Ascending aorta (tissue), 2 donors: ENCODE measurements at regions not wholly inside any gene's neighbourhood (a gene's known extent, or its start where the extent isn't known, plus 50 kb on each side); places are given as distances from the start of the nearest gene placed in this dataset.
A peak's percentile ranks its signal among the peaks of the same experiment; 100 is the strongest.

Experiments used
- DNase-seq, 2 donors: peaks; one replicate each; pipeline ENCODE4 v3.0.0-alpha.2; 2019; ENCODE audit warnings: low spot score in 2 of 2
- H3K27ac ChIP-seq, 2 donors: fragments of 200-600 bp; sonication (generic); one replicate each; pipeline ENCODE4 v1.5.1; 2016 to 2017; ENCODE audit warnings: mild to moderate bottlenecking in 1 of 2
- H3K27me3 ChIP-seq: fragments of 200-600 bp; sonication (generic); one replicate; pipeline ENCODE4 v1.5.1; 2017
- H3K36me3 ChIP-seq, 2 donors: fragments of 200-600 bp; sonication (generic); one replicate each; pipeline ENCODE4 v1.5.1; 2016
- H3K4me1 ChIP-seq, 2 donors: fragments of 200-600 bp; sonication (generic); one replicate each; pipeline ENCODE4 v1.5.1; 2016 to 2017; ENCODE audit warnings: mild to moderate bottlenecking in 1 of 2
- H3K4me3 ChIP-seq, 2 donors: fragments of 200-600 bp; sonication (generic); one replicate each; pipeline ENCODE4 v1.5.1; 2016 to 2017; ENCODE audit warnings: mild to moderate bottlenecking in 1 of 2
- H3K9me3 ChIP-seq, 2 donors: fragments of 200-600 bp; sonication (generic); one replicate each; pipeline ENCODE4 v1.5.1; 2016
- intact Hi-C: fragments of 100-400 bp; cut with DNase I; formaldehyde crosslinking; loops from one replicate; pipeline ENCODE4 v1.15.1; 2023
- TF ChIP-seq, protein P1 (sequence below), 3 experiments: fragments of 200-600 bp in 2 of 3; fragments of 450-650 bp in 1 of 3; sonication (generic) in 2 of 3; IDR thresholded peaks; one replicate each; pipeline ENCODE4 v1.5.1; 2016 to 2019; ENCODE audit warnings: antibody characterized with exemption in 3 of 3, mild to moderate bottlenecking in 1 of 3, moderate library complexity in 1 of 3

- intact Hi-C loops, result no loop called here
- no peak overlapping the region for H3K4me3 ChIP-seq
- no peak for DNase-seq
- no peaks in the 10 kb centered on the region for H3K36me3 ChIP-seq
- no peak overlapping the region for H3K27ac ChIP-seq
- H3K4me1 ChIP-seq, result no peaks in the 10 kb centered on the region
- no peaks in the 10 kb centered on the region for H3K27me3 ChIP-seq
- TF ChIP-seq, protein P1, sequence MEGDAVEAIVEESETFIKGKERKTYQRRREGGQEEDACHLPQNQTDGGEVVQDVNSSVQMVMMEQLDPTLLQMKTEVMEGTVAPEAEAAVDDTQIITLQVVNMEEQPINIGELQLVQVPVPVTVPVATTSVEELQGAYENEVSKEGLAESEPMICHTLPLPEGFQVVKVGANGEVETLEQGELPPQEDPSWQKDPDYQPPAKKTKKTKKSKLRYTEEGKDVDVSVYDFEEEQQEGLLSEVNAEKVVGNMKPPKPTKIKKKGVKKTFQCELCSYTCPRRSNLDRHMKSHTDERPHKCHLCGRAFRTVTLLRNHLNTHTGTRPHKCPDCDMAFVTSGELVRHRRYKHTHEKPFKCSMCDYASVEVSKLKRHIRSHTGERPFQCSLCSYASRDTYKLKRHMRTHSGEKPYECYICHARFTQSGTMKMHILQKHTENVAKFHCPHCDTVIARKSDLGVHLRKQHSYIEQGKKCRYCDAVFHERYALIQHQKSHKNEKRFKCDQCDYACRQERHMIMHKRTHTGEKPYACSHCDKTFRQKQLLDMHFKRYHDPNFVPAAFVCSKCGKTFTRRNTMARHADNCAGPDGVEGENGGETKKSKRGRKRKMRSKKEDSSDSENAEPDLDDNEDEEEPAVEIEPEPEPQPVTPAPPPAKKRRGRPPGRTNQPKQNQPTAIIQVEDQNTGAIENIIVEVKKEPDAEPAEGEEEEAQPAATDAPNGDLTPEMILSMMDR (IDR thresholded peaks at IDR 0.05), result no peak
- H3K9me3 ChIP-seq, result no peaks in the 10 kb centered on the region
Observed at GRCh38 chr10:131811630-131812403, 89.0 kb upstream of the PPP2R2D start.

GRCh38 chr10:131812736-131813604 lies 87.8 kb upstream of the PPP2R2D start:
- no peak overlapping the region for H3K27ac ChIP-seq
- no peak overlapping the region for H3K4me3 ChIP-seq
- intact Hi-C loops, result no loop called here
- no peaks in the 10 kb centered on the region for H3K36me3 ChIP-seq
- peak in 1 of 2 donors; percentile 44 for DNase-seq
- TF ChIP-seq, protein P1 (IDR thresholded peaks at IDR 0.05), result no peak
- no peaks in the 10 kb centered on the region for H3K4me1 ChIP-seq
- no peaks in the 10 kb centered on the region for H3K27me3 ChIP-seq
- H3K9me3 ChIP-seq, result no peaks in the 10 kb centered on the region

GRCh38 chr10:131814567-131815265 lies 86.1 kb upstream of the PPP2R2D start:
- Histone ChIP-seq H3K9me3 (no peaks in the 10 kb centered on the region), H3K4me3 (no peak overlapping the region), H3K27ac (no peak overlapping the region), H3K27me3 (no peaks in the 10 kb centered on the region), H3K4me1 (no peaks in the 10 kb centered on the region), H3K36me3 (no peaks in the 10 kb centered on the region)
- peak in 1 of 2 donors; percentile 45 for DNase-seq
- TF ChIP-seq, protein P1 (IDR thresholded peaks at IDR 0.05), result no peak
- intact Hi-C loops, result no loop called here

GRCh38 chr10:131815266-131816156 lies 85.3 kb upstream of the PPP2R2D start:
- DNase-seq, result peak in 1 of 2 donors; percentile 43
- TF ChIP-seq, protein P1 (IDR thresholded peaks at IDR 0.05), result no peak
- Histone ChIP-seq H3K9me3 (no peaks in the 10 kb centered on the region), H3K27ac (no peak overlapping the region), H3K36me3 (no peaks in the 10 kb centered on the region), H3K4me1 (no peaks in the 10 kb centered on the region), H3K4me3 (no peak overlapping the region), H3K27me3 (no peaks in the 10 kb centered on the region)
- intact Hi-C loops, result no loop called here
